Dendritic cell treated with granulocyte-macrophage colony-stimulating factor and Interleukin-4, amounts not matched to agents 40 ng/mL and 50 ng/mL, for 4 days (primary cell): ENCODE measurements at regions not wholly inside any gene's neighbourhood (a gene's known extent, or its start where the extent isn't known, plus 50 kb on each side); places are given as distances from the start of the nearest gene placed in this dataset.
"Not testable (repeated sequence)": the region's sequence is repeated elsewhere in the genome, so short reads cannot be mapped to it uniquely, and the experiment has no call there.

Source experiments
- H3K27ac Mint-ChIP-seq: one replicate; pipeline ENCODE4 v1.8.0; 2022; ENCODE audit warnings: mild to moderate bottlenecking, mixed read lengths
- H3K27me3 Mint-ChIP-seq: one replicate; pipeline ENCODE4 v1.8.0; 2022; ENCODE audit warnings: mild to moderate bottlenecking, mixed read lengths
- H3K36me3 Mint-ChIP-seq: one replicate; pipeline ENCODE4 v1.8.0; 2022; ENCODE audit warnings: low read depth, mixed read lengths
- H3K4me1 Mint-ChIP-seq: one replicate; pipeline ENCODE4 v1.8.0; 2022; ENCODE audit warnings: low read depth, mixed read lengths
- H3K4me3 Mint-ChIP-seq: one replicate; pipeline ENCODE4 v1.8.0; 2022; ENCODE audit warnings: mild to moderate bottlenecking, moderate library complexity, mixed read lengths
- H3K9me3 Mint-ChIP-seq: one replicate; pipeline ENCODE4 v1.8.0; 2022; ENCODE audit warnings: mixed read lengths
- intact Hi-C: fragments of 100-400 bp; cut with micrococcal nuclease; formaldehyde crosslinking; loops from one replicate; pipeline ENCODE4 v1.15.0; 2022

DNA sequence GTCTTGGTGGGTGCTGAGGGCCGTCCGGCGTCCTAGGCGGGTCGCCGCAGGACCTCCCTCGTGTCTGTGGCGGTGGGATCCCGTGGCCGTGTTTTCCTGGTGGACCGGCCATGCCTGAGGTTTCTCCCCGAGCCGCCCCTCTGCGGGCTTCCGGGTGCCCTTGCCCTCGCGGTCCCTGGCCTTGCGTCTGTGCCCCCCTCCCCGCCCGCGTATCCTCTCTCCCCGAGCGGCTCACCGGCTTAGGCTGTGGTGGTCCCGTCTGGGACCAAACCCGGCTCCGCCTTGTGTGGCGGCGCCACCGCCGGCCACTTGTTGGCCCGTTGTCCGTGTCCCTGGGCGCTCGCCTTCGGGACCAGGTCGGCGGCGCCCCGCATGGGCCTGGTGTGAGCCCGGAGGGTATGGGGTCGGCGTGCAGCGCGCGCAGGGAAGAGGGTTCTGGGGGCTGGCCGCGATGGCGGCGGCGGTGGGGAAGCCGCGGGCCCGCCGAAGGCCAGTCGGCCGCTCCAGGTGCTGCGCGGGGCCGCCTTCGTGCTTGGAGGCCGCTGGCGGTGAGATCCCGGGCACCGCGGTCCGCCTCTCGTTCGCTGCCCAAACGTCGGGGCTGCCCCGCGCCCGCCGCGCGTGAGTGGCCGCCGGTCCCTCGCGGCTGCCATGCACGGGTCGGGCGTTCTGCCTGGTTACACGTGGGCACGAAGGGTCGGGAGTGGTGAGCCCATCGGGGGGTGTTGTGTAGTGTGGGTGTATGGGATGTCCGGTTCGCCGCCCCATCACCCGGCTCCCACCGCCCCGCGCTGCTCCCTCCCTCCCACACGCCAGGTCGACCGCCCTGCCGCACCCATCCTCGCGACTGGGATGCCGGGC, 3899.1 kb upstream of the OR11H1 start:
- H3K27me3 Mint-ChIP-seq = no peaks in the 10 kb centered on the region
- H3K4me1 Mint-ChIP-seq = no peaks in the 10 kb centered on the region
- peaks cover 59% of the 10 kb centered on the region for H3K9me3 Mint-ChIP-seq
- H3K36me3 Mint-ChIP-seq = no peaks in the 10 kb centered on the region
- intact Hi-C loops = no loop called here
- H3K4me3 Mint-ChIP-seq = no peak overlapping the region
- H3K27ac Mint-ChIP-seq = no peak overlapping the region

DNA sequence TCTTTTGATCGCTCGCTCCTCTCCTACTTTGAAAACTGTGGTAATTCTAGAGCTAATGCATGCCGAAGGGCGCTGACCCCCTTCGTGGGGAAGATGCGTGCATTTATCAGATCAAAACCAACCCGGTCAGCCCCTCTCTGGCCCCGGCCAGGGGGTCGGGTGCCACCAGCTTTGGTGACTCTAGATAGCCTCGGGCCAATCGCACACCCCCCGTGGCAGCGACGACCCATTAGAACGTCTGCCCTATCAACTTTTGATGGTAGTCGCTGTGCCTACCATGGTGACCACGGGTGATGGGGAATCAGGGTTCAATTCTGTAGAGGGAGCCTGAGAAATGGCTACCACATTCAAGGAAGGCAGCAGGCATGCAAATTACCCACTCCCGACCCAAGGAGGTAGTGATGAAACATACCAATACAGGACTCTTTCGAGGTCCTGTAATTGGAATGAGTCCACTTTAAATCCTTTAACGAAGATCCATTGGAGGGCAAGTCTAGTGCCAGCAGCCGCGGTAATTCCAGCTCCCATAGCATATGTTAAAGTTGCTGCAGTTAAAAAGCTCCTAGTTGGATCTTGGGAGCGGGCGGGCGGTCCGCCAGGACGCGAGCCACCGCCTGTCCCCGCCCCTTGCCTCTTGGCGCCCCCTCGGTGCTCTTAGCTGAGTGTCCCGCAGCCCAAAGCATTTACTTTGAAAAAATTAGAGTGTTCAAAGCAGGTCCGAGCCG, 3898.2 kb upstream of the OR11H1 start:
- intact Hi-C loops = no loop called here
- H3K27me3 Mint-ChIP-seq = no peaks in the 10 kb centered on the region
- no peak overlapping the region for H3K4me3 Mint-ChIP-seq
- H3K9me3 Mint-ChIP-seq = peaks cover 59% of the 10 kb centered on the region
- no peaks in the 10 kb centered on the region for H3K36me3 Mint-ChIP-seq
- no peak overlapping the region for H3K27ac Mint-ChIP-seq
- H3K4me1 Mint-ChIP-seq = no peaks in the 10 kb centered on the region

DNA sequence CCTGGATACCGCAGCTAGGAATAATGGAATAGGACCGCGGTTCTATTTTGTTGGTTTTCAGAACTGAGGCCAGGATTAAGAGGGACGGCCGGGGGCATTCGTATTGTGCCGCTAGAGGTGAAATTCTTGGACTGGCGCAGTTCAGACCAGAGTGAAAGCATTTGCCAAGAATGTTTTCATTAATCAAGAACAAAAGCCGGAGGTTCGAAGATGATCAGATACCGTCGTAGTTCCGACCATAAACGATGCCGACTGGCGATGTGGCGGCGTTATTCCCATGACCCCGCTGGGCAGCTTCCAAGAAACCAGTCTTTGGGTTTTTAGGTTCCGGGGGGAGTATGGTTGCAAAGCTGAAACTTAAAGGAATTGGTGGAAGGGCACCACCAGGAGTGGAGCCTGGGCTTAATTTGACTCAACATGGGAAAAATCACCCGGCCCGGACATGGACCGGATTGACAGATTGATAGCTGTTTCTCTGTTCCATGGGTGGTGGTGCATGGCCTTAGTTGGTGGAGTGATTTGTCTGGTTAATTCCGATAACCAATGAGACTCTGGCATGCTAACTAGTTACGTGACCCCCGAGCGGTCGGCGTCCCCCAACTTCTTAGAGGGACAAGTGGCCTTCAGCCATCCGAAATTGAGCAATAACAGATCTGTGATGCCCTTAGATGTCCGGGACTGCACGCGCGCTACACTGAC, 3897.5 kb upstream of the OR11H1 start:
- H3K27ac Mint-ChIP-seq, H3K4me1 Mint-ChIP-seq, intact Hi-C loops, H3K27me3 Mint-ChIP-seq, H3K36me3 Mint-ChIP-seq, H3K4me3 Mint-ChIP-seq: not testable (repeated sequence)
- H3K9me3 Mint-ChIP-seq = peaks cover 56% of the 10 kb centered on the region
